ENCODE measurements at regions not wholly inside any gene's neighbourhood (a gene's known extent, or its start where the extent isn't known, plus 50 kb on each side); places are given as distances from the start of the nearest gene placed in this dataset.

DNA sequence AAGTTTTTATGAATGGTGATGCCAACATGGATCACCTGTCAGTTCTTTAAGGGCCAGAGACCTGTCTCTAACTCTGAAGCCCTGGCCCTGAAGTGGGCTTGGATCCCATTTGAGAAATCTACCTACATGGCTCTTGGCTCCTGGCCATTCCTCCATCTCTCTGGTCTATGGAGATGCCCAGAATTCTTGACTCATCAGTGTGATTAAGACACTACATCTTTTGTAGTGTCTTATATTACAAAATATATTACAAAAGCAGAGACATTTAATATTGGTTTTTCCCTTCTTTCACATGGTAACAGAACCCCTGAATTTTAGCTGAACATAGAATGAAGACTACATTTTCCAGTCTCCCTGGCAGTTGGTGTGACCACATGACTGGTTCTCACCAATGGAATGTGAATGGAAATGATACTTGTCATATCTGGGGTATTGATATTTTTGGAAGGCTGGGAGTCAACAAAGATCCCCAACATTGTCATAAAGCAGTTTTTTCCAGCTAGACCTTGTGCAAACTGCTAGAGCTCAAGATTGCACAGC is 198.3 kb downstream of the SREK1 start:
- H3K4me3 ChIP-seq (ENCODE audit: low read depth, low read length) = no peak overlapping the region
- ChIA-PET CTCF (no interaction called here), POLR2A (no interaction called here)
- TF ChIP-seq, protein P1, sequence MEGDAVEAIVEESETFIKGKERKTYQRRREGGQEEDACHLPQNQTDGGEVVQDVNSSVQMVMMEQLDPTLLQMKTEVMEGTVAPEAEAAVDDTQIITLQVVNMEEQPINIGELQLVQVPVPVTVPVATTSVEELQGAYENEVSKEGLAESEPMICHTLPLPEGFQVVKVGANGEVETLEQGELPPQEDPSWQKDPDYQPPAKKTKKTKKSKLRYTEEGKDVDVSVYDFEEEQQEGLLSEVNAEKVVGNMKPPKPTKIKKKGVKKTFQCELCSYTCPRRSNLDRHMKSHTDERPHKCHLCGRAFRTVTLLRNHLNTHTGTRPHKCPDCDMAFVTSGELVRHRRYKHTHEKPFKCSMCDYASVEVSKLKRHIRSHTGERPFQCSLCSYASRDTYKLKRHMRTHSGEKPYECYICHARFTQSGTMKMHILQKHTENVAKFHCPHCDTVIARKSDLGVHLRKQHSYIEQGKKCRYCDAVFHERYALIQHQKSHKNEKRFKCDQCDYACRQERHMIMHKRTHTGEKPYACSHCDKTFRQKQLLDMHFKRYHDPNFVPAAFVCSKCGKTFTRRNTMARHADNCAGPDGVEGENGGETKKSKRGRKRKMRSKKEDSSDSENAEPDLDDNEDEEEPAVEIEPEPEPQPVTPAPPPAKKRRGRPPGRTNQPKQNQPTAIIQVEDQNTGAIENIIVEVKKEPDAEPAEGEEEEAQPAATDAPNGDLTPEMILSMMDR (IDR thresholded peaks at IDR 0.05; ENCODE audit: insufficient read depth, low read length, missing control alignments) = no peak
- no peak for DNase-seq (ENCODE audit: low read depth, low spot score)

DNA sequence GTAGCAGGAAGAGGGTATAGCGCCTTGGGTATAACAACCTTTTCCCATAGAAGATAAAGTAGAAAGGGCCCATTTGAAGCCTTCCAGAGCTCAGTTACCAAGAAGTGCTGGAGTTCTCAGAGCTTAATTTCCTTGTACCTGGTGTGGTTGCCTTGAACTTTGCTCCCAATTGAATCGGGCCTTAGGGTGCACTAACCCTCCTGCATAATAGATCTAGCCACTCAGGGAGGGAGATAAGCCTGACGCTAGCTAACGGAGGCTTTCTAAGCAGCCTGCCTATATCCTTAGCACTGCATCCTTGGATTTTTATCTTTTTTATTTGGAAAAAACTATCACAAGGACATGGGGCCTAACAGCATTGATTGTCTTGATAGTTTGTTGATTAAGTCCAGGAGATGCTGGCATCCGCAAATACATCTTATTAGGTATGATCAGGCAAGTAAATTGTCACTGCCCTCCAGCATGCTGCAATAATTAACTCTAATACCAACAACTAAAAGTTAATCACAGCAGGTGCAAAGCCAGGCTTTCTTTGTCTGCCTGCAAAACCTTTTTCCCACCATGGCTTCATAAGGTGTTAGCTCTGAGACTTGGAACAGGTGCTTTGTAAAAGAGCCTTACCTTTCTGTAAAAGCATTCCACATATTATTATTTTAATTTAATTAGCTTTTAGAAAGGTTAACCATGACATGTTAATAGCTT is 199.4 kb downstream of the SREK1 start:
- ChIA-PET POLR2A (no interaction called here), CTCF (no interaction called here)
- TF ChIP-seq, protein P1 (IDR thresholded peaks at IDR 0.05; ENCODE audit: insufficient read depth, low read length, missing control alignments) = no peak
- no peak overlapping the region for H3K4me3 ChIP-seq (ENCODE audit: low read depth, low read length)
- no peak for DNase-seq (ENCODE audit: low read depth, low spot score)

DNA sequence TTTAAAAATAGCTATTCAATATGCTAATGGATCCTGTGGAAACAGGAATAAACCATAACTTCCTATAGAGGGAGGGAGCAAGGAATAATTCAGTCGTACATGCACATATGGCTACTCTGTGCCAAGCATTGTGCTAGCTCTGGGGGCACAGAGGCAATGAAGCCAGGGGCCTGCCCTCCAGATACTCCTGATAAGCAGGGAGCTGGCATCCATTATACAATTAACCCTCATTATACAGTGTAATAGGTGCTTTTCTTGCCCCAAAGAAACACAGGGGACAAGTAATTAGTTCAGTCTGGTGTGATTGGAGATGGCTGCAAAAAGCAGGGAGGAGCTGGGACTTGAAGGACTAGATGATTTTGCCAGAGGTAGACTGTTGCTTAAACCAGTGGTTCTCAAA is 200.4 kb downstream of the SREK1 start:
- ChIA-PET POLR2A (interaction anchor here (0.6 kb wide), 1 partner anchor 17 kb away, joined by 3 read pairs; no protein-coding TSS in a partner anchor), CTCF (no interaction called here)
- H3K4me3 ChIP-seq (ENCODE audit: low read depth, low read length) = no peak overlapping the region
- no peak for DNase-seq (ENCODE audit: low read depth, low spot score)
- TF ChIP-seq, protein P1 (IDR thresholded peaks at IDR 0.05; ENCODE audit: insufficient read depth, low read length, missing control alignments) = no peak

DNA sequence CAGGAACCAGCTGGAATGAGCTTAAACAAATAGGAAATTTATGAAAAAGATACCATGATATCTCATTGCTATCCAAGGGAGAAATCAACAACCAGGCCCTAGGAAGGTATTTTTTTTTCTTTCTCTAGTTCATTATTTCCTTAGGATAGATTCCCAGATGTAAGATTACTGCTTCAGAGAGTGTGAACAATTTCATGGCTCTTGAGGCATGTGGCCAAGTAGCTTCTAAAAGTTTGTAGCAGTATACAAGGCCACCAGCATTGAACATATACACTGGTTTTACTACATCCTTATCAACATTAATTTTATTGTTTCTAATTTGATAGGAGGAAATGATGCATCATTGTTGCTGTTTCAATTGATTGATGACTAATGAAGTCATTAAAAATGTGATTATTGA is 201.2 kb downstream of the SREK1 start:
- ChIA-PET POLR2A (interaction anchor here (0.6 kb wide), 1 partner anchor 16 kb away, joined by 3 read pairs; no protein-coding TSS in a partner anchor), CTCF (no interaction called here)
- DNase-seq (ENCODE audit: low read depth, low spot score) = no peak
- no peak overlapping the region for H3K4me3 ChIP-seq (ENCODE audit: low read depth, low read length)
- TF ChIP-seq, protein P1 (IDR thresholded peaks at IDR 0.05; ENCODE audit: insufficient read depth, low read length, missing control alignments) = no peak

DNA sequence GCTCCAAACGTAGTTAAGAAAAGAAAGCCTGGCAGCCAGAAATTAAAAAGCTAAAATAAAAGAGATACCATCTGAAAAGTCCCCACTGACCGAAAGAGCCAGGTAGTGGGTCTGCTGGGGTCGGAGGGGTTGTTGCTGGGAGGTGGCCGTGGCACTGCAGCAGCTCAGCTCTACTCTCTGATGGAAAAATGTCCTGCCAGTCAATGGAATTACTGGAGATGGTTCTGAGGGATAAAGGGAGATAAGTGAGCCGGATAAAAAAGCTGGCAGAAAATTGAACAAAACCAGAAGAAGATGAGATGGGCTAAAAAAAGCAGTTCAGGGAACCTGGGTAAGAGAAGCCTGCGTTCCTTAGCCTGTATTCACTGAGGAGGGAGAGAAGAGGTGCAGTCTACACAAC is 202.8 kb downstream of the SREK1 start:
- ChIA-PET CTCF (no interaction called here), POLR2A (no interaction called here)
- TF ChIP-seq, protein P1 (IDR thresholded peaks at IDR 0.05; ENCODE audit: insufficient read depth, low read length, missing control alignments) = no peak
- no peak for DNase-seq (ENCODE audit: low read depth, low spot score)
- H3K4me3 ChIP-seq (ENCODE audit: low read depth, low read length) = no peak overlapping the region

DNA sequence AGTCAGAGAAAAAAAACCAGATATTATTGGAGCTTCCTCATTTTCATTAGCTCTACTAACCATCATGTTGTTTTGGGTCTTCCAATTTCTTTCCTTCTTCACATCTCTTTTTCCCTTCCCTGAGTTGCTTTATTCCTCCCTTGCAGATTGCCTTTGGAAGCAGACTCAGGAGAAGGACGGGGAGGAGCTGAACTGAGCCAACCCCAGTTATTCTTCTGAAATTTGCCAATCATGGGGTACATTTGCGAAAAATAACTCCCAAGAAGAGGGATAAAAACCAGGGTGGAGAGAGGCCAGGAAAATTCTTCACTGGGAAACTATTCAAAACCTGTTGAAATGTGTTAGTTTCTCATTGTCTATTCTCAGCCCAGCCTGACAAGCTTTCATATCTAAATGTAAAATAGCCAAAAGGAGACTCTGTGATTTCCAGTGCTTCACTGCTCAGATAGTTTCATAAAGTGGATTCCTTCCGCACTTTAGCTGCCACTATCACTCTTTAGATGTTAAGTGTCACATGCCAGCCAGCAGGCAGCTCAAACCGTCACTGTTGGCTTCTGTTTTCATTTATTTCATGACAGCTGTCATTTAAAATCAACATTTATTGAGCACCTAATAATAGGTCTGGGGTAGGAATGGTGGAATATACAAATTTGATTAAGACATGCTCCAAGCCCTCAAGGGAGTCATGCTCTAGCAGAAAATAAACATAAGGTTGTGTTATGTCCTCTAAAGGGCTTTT is 204.5 kb downstream of the SREK1 start:
- H3K4me3 ChIP-seq (ENCODE audit: low read depth, low read length) = no peak overlapping the region
- DNase-seq (ENCODE audit: low read depth, low spot score) = no peak
- ChIA-PET POLR2A (no interaction called here), CTCF (interaction anchor here (1.3 kb wide), 1 partner anchor 41 kb away, joined by 3 read pairs; no protein-coding TSS in a partner anchor)
- TF ChIP-seq, protein P1 (IDR thresholded peaks at IDR 0.05; ENCODE audit: insufficient read depth, low read length, missing control alignments) = no peak

Measured in AG04449 (cell line).